Sciatic nerve (tissue), 2 donors: ENCODE measurements at regions not wholly inside any gene's neighbourhood (a gene's known extent, or its start where the extent isn't known, plus 50 kb on each side); places are given as distances from the start of the nearest gene placed in this dataset.

Experiments used
- ATAC-seq: fragments of 200-7000 bp; cut with Tn5 transposase; one replicate; pipeline ENCODE4 v1.9.1; 2020; ENCODE audit warnings: mild to moderate bottlenecking, moderate library complexity
- DNase-seq: peaks from one replicate; pipeline ENCODE4 v3.0.0-alpha.2; 2020; ENCODE audit warnings: low spot score
- intact Hi-C: fragments of 100-400 bp; cut with DNase I; formaldehyde crosslinking; loops from one replicate; pipeline ENCODE4 v1.14.2; 2022
- donor health status: DM: no; HTN: no; CAD: no.
- donor health status: DM: no; HTN: no; CAD: no.

GRCh38 chr11:91742155-91742554, 482.5 kb upstream of the FAT3 start:
- intact Hi-C loops, result no loop called here
- DNase-seq (no peak), ATAC-seq (no peak)

DNA sequence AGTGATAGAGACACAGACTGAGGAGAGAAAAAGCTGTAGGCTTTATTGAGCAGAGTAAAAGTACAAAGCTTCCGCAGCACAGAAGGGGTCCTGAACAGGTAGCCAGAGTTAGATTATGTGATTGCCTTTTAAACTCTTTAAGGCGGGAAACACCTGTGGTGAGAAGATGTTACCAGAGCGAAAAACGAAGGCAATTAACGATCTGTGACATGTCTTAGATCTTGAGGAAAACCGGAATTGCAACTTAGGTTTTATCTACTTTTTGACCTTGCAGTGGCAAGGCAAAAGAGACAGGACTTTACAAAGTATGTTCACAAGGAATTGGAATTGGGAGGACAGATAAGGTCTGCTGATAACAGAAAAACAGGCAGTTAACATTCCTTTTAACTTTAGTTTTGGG, 493.6 kb upstream of the FAT3 start:
- no peak for ATAC-seq
- intact Hi-C loops, result no loop called here
- DNase-seq, result no peak

DNA sequence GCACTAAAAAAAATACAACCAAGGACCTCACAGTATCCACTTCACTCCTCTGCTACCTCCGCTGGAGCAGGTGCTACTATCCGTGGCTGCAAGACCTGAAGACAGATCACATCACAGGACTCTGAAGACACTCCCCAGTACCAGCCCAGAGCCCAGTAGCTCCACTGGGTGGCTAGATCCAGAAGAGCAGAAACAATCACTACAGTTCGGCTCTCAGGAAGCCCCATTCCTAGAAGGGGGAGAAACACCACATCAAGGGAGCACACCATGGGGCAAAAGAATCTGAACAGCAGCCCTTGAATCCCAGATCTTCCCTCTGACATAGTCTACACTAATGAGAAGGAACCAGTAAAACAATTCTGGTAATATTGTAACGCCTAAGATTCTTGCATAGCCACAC, 494.0 kb upstream of the FAT3 start:
- DNase-seq (no peak), ATAC-seq (no peak)
- intact Hi-C loops, result no loop called here

- DNase-seq, result no peak
- intact Hi-C loops, result no loop called here
- ATAC-seq, result no peak
Observed at GRCh38 chr11:91730057-91730456, 494.6 kb upstream of the FAT3 start.

DNA sequence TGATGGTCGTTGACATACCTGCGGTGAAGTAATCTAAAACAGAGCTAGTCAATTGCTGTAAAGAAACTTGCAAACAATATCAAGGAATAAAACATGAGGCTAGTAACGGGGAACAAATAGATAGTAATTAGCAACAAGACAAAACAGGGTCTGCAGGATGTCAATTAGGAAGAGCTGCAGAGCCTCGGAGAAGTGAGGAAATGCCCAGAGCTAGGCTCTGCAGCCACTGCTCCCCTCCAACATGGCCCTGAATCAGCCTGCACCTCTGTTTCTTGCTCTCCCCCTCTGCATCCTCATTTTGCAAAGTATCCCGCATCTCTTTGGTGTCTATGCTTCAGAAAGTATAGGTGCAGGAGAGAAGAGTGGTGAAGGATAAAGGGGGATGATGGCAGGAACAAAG, 507.4 kb upstream of the FAT3 start:
- ATAC-seq (no peak), DNase-seq (no peak)
- intact Hi-C loops, result no loop called here

DNA sequence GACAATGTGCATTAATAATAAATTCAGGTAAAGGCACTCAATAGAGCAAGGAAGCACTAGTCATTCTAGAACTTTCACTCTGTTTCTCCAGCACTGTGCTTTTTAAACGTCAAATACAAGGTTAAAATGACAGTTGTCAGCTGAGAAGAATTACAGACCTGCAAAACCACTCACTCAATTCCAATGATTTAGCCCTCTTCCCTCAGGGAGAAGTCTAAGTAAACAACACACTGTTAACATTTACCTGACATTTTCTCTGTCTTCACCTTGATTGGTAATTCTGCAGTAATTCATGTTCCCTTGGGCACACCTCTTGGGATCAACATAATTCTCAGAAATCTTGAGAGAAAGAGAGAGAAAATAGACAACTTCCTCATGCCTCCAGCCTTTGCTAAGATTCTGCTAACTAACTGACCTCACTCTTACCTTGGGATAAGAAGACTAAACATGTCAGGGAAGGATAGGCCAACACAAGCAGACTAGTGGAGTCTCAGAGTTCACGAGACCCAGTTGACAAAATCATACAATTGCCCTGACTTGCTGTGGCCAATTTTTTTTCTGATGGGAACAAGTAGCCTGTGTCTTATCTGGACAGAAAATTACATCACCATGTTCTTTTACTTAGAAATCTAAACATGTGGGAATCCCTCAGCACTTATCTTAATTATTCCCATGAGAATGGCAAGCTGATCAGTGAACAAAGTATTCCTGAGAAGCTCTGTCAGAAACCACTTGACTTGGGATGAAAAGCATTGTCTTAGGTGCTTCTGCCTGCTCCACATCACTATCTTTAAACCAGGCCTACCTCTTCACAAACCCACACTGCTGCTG, 516.8 kb upstream of the FAT3 start:
- ATAC-seq (peak; percentile 81), DNase-seq (no peak)
- intact Hi-C loops, result no loop called here

GRCh38 chr11:91703042-91703441, 521.6 kb upstream of the FAT3 start:
- DNase-seq (no peak), ATAC-seq (no peak)
- intact Hi-C loops, result no loop called here

- DNase-seq (no peak), ATAC-seq (no peak)
- intact Hi-C loops, result no loop called here
Observed at GRCh38 chr11:91700854-91701253, 523.8 kb upstream of the FAT3 start.

DNA sequence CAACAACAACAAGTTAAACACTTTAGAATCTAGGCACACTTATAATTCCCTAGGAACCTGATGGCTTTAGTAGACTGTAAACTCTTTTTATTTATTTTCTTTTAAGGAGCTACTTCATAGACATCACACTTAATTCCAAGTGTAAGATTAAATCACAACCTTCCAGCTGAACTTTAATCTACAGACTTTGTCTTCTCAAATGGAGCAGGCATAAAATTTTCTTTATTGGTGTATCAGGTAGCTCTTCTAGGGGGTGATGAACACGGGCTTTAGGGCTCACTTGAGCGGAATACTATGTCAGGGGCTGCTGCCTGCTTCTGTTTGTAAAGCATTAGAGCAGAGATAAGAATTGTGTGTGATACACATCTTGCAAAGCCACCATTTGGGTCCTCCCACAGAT, 525.8 kb upstream of the FAT3 start:
- intact Hi-C loops, result no loop called here
- DNase-seq, result no peak
- no peak for ATAC-seq

GRCh38 chr11:91694331-91694730, 530.3 kb upstream of the FAT3 start:
- intact Hi-C loops, result no loop called here
- no peak for ATAC-seq

DNA sequence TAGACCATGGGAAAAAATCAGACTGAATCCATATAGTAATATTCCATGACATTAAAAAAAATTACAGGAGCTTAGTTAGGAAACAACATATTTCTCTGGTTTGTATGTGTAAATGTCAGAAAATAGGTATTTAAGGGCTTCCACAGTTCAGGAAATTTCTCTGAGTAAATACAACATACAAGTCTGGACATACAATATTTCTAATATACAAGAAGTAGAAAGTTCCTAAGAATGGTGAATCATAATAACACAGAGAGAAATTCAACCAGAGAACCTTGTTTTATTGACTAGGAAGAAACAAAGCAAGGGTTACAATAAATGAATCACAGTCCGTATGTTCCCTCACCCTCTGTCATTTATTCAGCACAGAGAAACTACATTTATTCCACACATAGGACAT, 532.7 kb upstream of the FAT3 start:
- ATAC-seq (no peak), DNase-seq (no peak)
- intact Hi-C loops, result no loop called here

More at GRCh38 chr11:91694331-91694730, 530.3 kb upstream of the FAT3 start:
- DNase-seq, result no peak

- intact Hi-C loops, result no loop called here
Observed at GRCh38 chr11:91688672-91689071, 535.9 kb upstream of the FAT3 start.

GRCh38 chr11:91686700-91687099, 537.9 kb upstream of the FAT3 start:
- ATAC-seq, result no peak
- intact Hi-C loops, result no loop called here
- no peak for DNase-seq

More at GRCh38 chr11:91688672-91689071, 535.9 kb upstream of the FAT3 start:
- ATAC-seq (no peak), DNase-seq (no peak)

DNA sequence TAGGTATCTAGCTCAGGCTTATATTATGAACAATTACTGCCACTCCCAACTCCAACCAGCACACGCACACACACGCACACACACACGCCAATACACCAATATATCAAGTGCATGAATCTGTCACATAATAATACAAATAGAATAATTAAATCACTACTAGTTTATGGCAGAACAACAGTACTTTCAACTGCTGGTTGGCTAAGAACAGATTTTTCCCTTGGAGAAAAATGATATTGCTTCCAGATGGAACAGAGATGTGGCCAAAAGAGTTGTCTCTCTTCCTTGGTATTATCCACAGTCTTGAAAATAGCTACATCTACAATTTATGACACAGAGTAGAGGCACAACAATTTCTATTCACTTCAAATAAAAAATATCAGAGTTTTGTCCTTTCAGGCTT, 538.3 kb upstream of the FAT3 start:
- DNase-seq (no peak), ATAC-seq (peak; percentile 38)
- intact Hi-C loops, result no loop called here

GRCh38 chr11:91673705-91674104, 550.9 kb upstream of the FAT3 start:
- intact Hi-C loops, result no loop called here
- DNase-seq (no peak), ATAC-seq (no peak)

- DNase-seq (no peak), ATAC-seq (no peak)
- intact Hi-C loops, result no loop called here
Observed at GRCh38 chr11:91664521-91664920, 560.1 kb upstream of the FAT3 start.

DNA sequence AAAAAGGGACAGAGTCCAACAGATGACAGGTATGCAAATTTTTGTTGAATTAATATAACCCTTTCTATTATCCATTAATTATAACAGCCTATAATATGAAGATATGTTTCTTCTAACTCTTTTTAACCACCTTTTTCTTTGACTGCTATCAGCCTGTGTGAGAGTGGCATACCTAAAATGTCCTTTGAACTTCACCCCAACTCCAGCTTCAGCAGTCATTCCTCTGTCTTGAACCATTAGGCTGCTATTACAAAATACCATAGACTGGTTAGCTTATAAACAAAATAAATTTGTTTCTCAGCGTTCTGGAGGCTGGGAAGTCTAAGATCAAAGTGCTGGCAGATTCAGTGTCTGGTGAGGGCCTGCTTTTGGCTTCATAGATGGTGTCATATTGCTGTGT, 564.6 kb upstream of the FAT3 start:
- ATAC-seq (no peak), DNase-seq (no peak)
- intact Hi-C loops, result no loop called here

GRCh38 chr11:91654686-91655085, 569.9 kb upstream of the FAT3 start:
- intact Hi-C loops, result no loop called here
- DNase-seq, result no peak
- ATAC-seq, result no peak

GRCh38 chr11:91653079-91653754, 571.4 kb upstream of the FAT3 start:
- intact Hi-C loops, result no loop called here
- ATAC-seq (no peak), DNase-seq (no peak)

- intact Hi-C loops, result no loop called here
- DNase-seq (no peak), ATAC-seq (no peak)
Observed at GRCh38 chr11:91650802-91651201, 573.8 kb upstream of the FAT3 start.

- DNase-seq (no peak), ATAC-seq (no peak)
- intact Hi-C loops, result no loop called here
Observed at GRCh38 chr11:91641153-91641552, 583.5 kb upstream of the FAT3 start.
